Fibroblast of villous mesenchyme (primary cell): ENCODE measurements at regions not wholly inside any gene's neighbourhood (a gene's known extent, or its start where the extent isn't known, plus 50 kb on each side); places are given as distances from the start of the nearest gene placed in this dataset.

Experiments used
- DNase-seq: peaks from one replicate; pipeline ENCODE4 v3.0.0-alpha.2; 2010; ENCODE audit warnings: low read depth
- H3K4me3 ChIP-seq: 2 replicates; pipeline ENCODE4 v1.5.1; 2011; ENCODE audit warnings: low read depth, mild to moderate bottlenecking, low read length
- CTCF ChIP-seq: IDR thresholded peaks from 2 replicates; pipeline ENCODE4 v1.5.1; 2012; ENCODE audit warnings: low read depth, mild to moderate bottlenecking, low read length; ENCODE audit not compliant: insufficient read depth

GRCh38 chr11:90744169-90744568 is 521.3 kb upstream of the CHORDC1 start:
- no peak for TF ChIP-seq CTCF
- no peak overlapping the region for H3K4me3 ChIP-seq
- DNase-seq = no peak

GRCh38 chr11:90738799-90739198 is 516.0 kb upstream of the CHORDC1 start:
- no peak for DNase-seq
- H3K4me3 ChIP-seq = no peak overlapping the region

GRCh38 chr11:90737444-90738050 is 514.7 kb upstream of the CHORDC1 start:
- TF ChIP-seq CTCF = no peak
- H3K4me3 ChIP-seq = no peak overlapping the region
- DNase-seq = no peak

More at GRCh38 chr11:90738799-90739198, 516.0 kb upstream of the CHORDC1 start:
- TF ChIP-seq CTCF = no peak

GRCh38 chr11:90732486-90732885 is 509.6 kb upstream of the CHORDC1 start:
- DNase-seq = no peak
- TF ChIP-seq CTCF = no peak
- H3K4me3 ChIP-seq = no peak overlapping the region

- DNase-seq = no peak
- H3K4me3 ChIP-seq = no peak overlapping the region
- no peak for TF ChIP-seq CTCF
Observed at GRCh38 chr11:90723475-90723874, 500.6 kb upstream of the CHORDC1 start.

- no peak for DNase-seq
- H3K4me3 ChIP-seq = no peak overlapping the region
- no peak for TF ChIP-seq CTCF
Observed at GRCh38 chr11:90722552-90723190, 499.8 kb upstream of the CHORDC1 start.
